Parathyroid adenoma (tissue), 2 donors: ENCODE measurements at regions not wholly inside any gene's neighbourhood (a gene's known extent, or its start where the extent isn't known, plus 50 kb on each side); places are given as distances from the start of the nearest gene placed in this dataset.

Source experiments
- H2AFZ ChIP-seq: fragments of 300-600 bp; sonication (generic); one replicate; pipeline ENCODE4 v1.7.0; 2017; ENCODE audit warnings: antibody characterized with exemption, mild to moderate bottlenecking
- H3K27ac ChIP-seq: fragments of 300-600 bp; sonication (generic); one replicate; pipeline ENCODE4 v1.7.0; 2017
- H3K27me3 ChIP-seq: fragments of 300-600 bp; sonication (generic); one replicate; pipeline ENCODE4 v1.7.0; 2017; ENCODE audit warnings: low read length; ENCODE audit not compliant: control insufficient read depth, insufficient read depth
- H3K36me3 ChIP-seq: fragments of 300-600 bp; sonication (generic); one replicate; pipeline ENCODE4 v1.7.0; 2017; ENCODE audit warnings: low read length; ENCODE audit not compliant: control insufficient read depth, insufficient read depth
- H3K4me1 ChIP-seq: fragments of 300-600 bp; sonication (generic); one replicate; pipeline ENCODE4 v1.7.0; 2017; ENCODE audit warnings: control low read depth
- H3K4me2 ChIP-seq: fragments of 300-600 bp; sonication (generic); one replicate; pipeline ENCODE4 v1.7.0; 2017; ENCODE audit warnings: low read length
- H3K4me3 ChIP-seq: fragments of 300-600 bp; sonication (generic); one replicate; pipeline ENCODE4 v1.7.0; 2017; ENCODE audit warnings: low read depth, low read length
- H3K79me2 ChIP-seq: fragments of 300-600 bp; sonication (generic); one replicate; pipeline ENCODE4 v1.7.0; 2017; ENCODE audit warnings: control low read depth
- H3K9ac ChIP-seq: fragments of 300-600 bp; sonication (generic); one replicate; pipeline ENCODE4 v1.7.0; 2017; ENCODE audit warnings: mild to moderate bottlenecking
- H3K9me3 ChIP-seq: fragments of 300-600 bp; sonication (generic); one replicate; pipeline ENCODE4 v1.7.0; 2017; ENCODE audit warnings: low read length; ENCODE audit not compliant: control insufficient read depth
- CTCF ChIP-seq: fragments of 300-600 bp; sonication (generic); IDR thresholded peaks from one replicate; pipeline ENCODE4 v1.7.0; 2017; ENCODE audit warnings: antibody characterized with exemption, mild to moderate bottlenecking
- donor health status: primary hyperparathyroidism.

GRCh38 chr15:29566914-29567313, 255.4 kb downstream of the TJP1 start:
- Histone ChIP-seq H3K4me1 (peaks cover 2% of the 10 kb centered on the region), H3K9me3 (no peaks in the 10 kb centered on the region), H3K79me2 (peaks cover 11% of the 10 kb centered on the region), H3K4me3 (no peak overlapping the region), H3K27ac (no peak overlapping the region), H3K4me2 (no peak overlapping the region), H2AFZ (no peak overlapping the region), H3K36me3 (no peaks in the 10 kb centered on the region), H3K9ac (no peak overlapping the region), H3K27me3 (no peaks in the 10 kb centered on the region)
- TF ChIP-seq CTCF, result no peak

DNA sequence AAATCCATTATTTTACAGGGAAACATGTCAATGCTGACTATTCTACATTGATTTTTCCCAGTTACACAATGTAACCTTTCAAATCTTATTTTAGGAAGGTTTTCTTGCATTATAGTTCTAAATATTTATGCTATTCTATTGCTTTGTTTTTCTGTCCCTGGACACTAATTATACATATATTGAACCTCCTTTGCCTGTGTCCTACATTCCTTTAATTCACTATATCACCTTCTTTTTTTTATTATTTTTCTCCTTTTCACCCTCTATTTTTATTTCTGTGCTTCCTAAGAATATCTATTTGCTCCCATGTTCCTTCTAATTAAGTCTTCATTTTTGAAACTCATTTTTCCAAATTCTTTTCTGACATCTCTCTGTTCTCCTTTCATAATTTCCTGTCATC, 259.2 kb downstream of the TJP1 start:
- TF ChIP-seq CTCF, result no peak
- no peak overlapping the region for H3K27ac ChIP-seq
- no peak overlapping the region for H2AFZ ChIP-seq
- peaks cover 20% of the 10 kb centered on the region for H3K79me2 ChIP-seq
- no peaks in the 10 kb centered on the region for H3K9me3 ChIP-seq
- no peaks in the 10 kb centered on the region for H3K4me1 ChIP-seq
- H3K27me3 ChIP-seq, result no peaks in the 10 kb centered on the region
- no peak overlapping the region for H3K4me3 ChIP-seq
- H3K36me3 ChIP-seq, result no peaks in the 10 kb centered on the region
- H3K9ac ChIP-seq, result no peak overlapping the region
- no peak overlapping the region for H3K4me2 ChIP-seq

GRCh38 chr15:29560896-29561295, 261.4 kb downstream of the TJP1 start:
- Histone ChIP-seq H3K4me1 (peaks cover 4% of the 10 kb centered on the region), H3K27me3 (no peaks in the 10 kb centered on the region), H3K4me2 (no peak overlapping the region), H3K79me2 (peaks cover 17% of the 10 kb centered on the region), H2AFZ (no peak overlapping the region), H3K4me3 (no peak overlapping the region), H3K9ac (no peak overlapping the region), H3K27ac (no peak overlapping the region), H3K36me3 (no peaks in the 10 kb centered on the region), H3K9me3 (no peaks in the 10 kb centered on the region)
- TF ChIP-seq CTCF, result no peak

GRCh38 chr15:29558261-29558660, 264.0 kb downstream of the TJP1 start:
- Histone ChIP-seq H3K27me3 (no peaks in the 10 kb centered on the region), H3K4me3 (no peak overlapping the region), H3K79me2 (peaks cover 16% of the 10 kb centered on the region), H2AFZ (no peak overlapping the region), H3K9ac (no peak overlapping the region), H3K4me2 (no peak overlapping the region), H3K27ac (no peak overlapping the region), H3K36me3 (no peaks in the 10 kb centered on the region), H3K9me3 (no peaks in the 10 kb centered on the region), H3K4me1 (peaks cover 4% of the 10 kb centered on the region)
- no peak for TF ChIP-seq CTCF

GRCh38 chr15:29557171-29557570, 265.1 kb downstream of the TJP1 start:
- H3K9ac ChIP-seq, result no peak overlapping the region
- TF ChIP-seq CTCF, result no peak
- no peaks in the 10 kb centered on the region for H3K9me3 ChIP-seq
- H3K79me2 ChIP-seq, result peaks cover 13% of the 10 kb centered on the region
- H3K4me3 ChIP-seq, result no peak overlapping the region
- no peak overlapping the region for H3K4me2 ChIP-seq
- H3K27me3 ChIP-seq, result no peaks in the 10 kb centered on the region
- H3K36me3 ChIP-seq, result no peaks in the 10 kb centered on the region
- H2AFZ ChIP-seq, result no peak overlapping the region
- H3K27ac ChIP-seq, result peak overlapping the region; percentile 32
- H3K4me1 ChIP-seq, result peaks cover 4% of the 10 kb centered on the region
